Neutrophil (primary cell): ENCODE measurements at regions not wholly inside any gene's neighbourhood (a gene's known extent, or its start where the extent isn't known, plus 50 kb on each side); places are given as distances from the start of the nearest gene placed in this dataset.

ENCODE experiments used
- H3K27ac ChIP-seq: fragments of 200-600 bp; sonication (generic); 2 replicates; pipeline ENCODE4 v1.5.1; 2016; ENCODE audit warnings: mild to moderate bottlenecking, moderate library complexity
- H3K27me3 ChIP-seq: fragments of 200-600 bp; sonication (generic); 2 replicates; pipeline ENCODE4 v1.6.0; 2016; ENCODE audit warnings: mild to moderate bottlenecking
- H3K36me3 ChIP-seq: fragments of 200-600 bp; sonication (generic); 2 replicates; pipeline ENCODE4 v1.5.1; 2017
- H3K4me1 ChIP-seq, 2 experiments: fragments of 200-600 bp in 1 of 2; sonication (generic) in 1 of 2; 1 replicate in 1 of 2; 2 replicates in 1 of 2; pipeline versions ENCODE4 v1.5.1 to v1.6.1; 2013 to 2016; ENCODE audit warnings: low read depth in 1 of 2, low read length in 1 of 2, mild to moderate bottlenecking in 1 of 2, moderate library complexity in 1 of 2; ENCODE audit not compliant: control insufficient read depth in 1 of 2, insufficient read depth in 1 of 2
- H3K4me3 ChIP-seq, 2 experiments: fragments of 200-600 bp in 1 of 2; sonication (generic) in 1 of 2; 1 replicate in 1 of 2; 2 replicates in 1 of 2; pipeline ENCODE4 v1.5.1; 2013 to 2016; ENCODE audit warnings: low read depth in 1 of 2, low read length in 1 of 2, mild to moderate bottlenecking in 1 of 2, moderate library complexity in 1 of 2
- H3K9me3 ChIP-seq: fragments of 200-600 bp; sonication (generic); 2 replicates; pipeline ENCODE4 v1.5.1; 2016
- CTCF ChIP-seq: fragments of 200-600 bp; sonication (generic); IDR thresholded peaks from 2 replicates; pipeline ENCODE4 v1.5.1; 2016; ENCODE audit warnings: antibody characterized with exemption

- H3K9me3 ChIP-seq: no peaks in the 10 kb centered on the region
- no peak for TF ChIP-seq CTCF
- no peak overlapping the region for H3K4me3 ChIP-seq
- H3K27me3 ChIP-seq: no peaks in the 10 kb centered on the region
- no peak overlapping the region for H3K27ac ChIP-seq
- H3K36me3 ChIP-seq: no peaks in the 10 kb centered on the region
- H3K4me1 ChIP-seq: no peaks in the 10 kb centered on the region
Observed at GRCh38 chr7:68800316-68800715, 798.0 kb upstream of the AUTS2 start.

GRCh38 chr7:68805159-68805558 lies 793.1 kb upstream of the AUTS2 start:
- Histone ChIP-seq H3K4me3 (no peak overlapping the region), H3K27me3 (no peaks in the 10 kb centered on the region), H3K36me3 (no peaks in the 10 kb centered on the region), H3K27ac (no peak overlapping the region), H3K4me1 (no peaks in the 10 kb centered on the region), H3K9me3 (peaks cover 6% of the 10 kb centered on the region)
- no peak for TF ChIP-seq CTCF

GRCh38 chr7:68807666-68808065 lies 790.6 kb upstream of the AUTS2 start:
- H3K4me3 ChIP-seq: no peak overlapping the region
- TF ChIP-seq CTCF: no peak
- H3K27ac ChIP-seq: no peak overlapping the region
- no peaks in the 10 kb centered on the region for H3K36me3 ChIP-seq
- no peaks in the 10 kb centered on the region for H3K4me1 ChIP-seq
- H3K27me3 ChIP-seq: no peaks in the 10 kb centered on the region
- H3K9me3 ChIP-seq: peaks cover 6% of the 10 kb centered on the region

GRCh38 chr7:68813551-68814080 lies 784.7 kb upstream of the AUTS2 start:
- Histone ChIP-seq H3K27me3 (no peaks in the 10 kb centered on the region), H3K36me3 (no peaks in the 10 kb centered on the region), H3K9me3 (no peaks in the 10 kb centered on the region)

GRCh38 chr7:68816491-68816890 lies 781.8 kb upstream of the AUTS2 start:
- Histone ChIP-seq H3K36me3 (no peaks in the 10 kb centered on the region), H3K4me1 (no peaks in the 10 kb centered on the region), H3K4me3 (no peak overlapping the region), H3K27me3 (no peaks in the 10 kb centered on the region), H3K27ac (no peak overlapping the region), H3K9me3 (no peaks in the 10 kb centered on the region)
- TF ChIP-seq CTCF: no peak

More at GRCh38 chr7:68813551-68814080, 784.7 kb upstream of the AUTS2 start:
- H3K4me1 ChIP-seq: no peaks in the 10 kb centered on the region
- H3K4me3 ChIP-seq: no peak overlapping the region
- TF ChIP-seq CTCF: no peak
- no peak overlapping the region for H3K27ac ChIP-seq

GRCh38 chr7:68820321-68820720 lies 778.0 kb upstream of the AUTS2 start:
- Histone ChIP-seq H3K4me3 (no peak overlapping the region), H3K9me3 (no peaks in the 10 kb centered on the region), H3K36me3 (no peaks in the 10 kb centered on the region), H3K27ac (no peak overlapping the region), H3K27me3 (no peaks in the 10 kb centered on the region), H3K4me1 (no peaks in the 10 kb centered on the region)
- no peak for TF ChIP-seq CTCF
